A204.1 (cell line): ENCODE measurements at regions not wholly inside any gene's neighbourhood (a gene's known extent, or its start where the extent isn't known, plus 50 kb on each side); places are given as distances from the start of the nearest gene placed in this dataset.

Source experiments
- FAIRE-seq: peaks from 2 replicates; lab custom pipeline; 2012; peaks lifted over from hg19 to GRCh38; lab: Jason Lieb, UNC

DNA sequence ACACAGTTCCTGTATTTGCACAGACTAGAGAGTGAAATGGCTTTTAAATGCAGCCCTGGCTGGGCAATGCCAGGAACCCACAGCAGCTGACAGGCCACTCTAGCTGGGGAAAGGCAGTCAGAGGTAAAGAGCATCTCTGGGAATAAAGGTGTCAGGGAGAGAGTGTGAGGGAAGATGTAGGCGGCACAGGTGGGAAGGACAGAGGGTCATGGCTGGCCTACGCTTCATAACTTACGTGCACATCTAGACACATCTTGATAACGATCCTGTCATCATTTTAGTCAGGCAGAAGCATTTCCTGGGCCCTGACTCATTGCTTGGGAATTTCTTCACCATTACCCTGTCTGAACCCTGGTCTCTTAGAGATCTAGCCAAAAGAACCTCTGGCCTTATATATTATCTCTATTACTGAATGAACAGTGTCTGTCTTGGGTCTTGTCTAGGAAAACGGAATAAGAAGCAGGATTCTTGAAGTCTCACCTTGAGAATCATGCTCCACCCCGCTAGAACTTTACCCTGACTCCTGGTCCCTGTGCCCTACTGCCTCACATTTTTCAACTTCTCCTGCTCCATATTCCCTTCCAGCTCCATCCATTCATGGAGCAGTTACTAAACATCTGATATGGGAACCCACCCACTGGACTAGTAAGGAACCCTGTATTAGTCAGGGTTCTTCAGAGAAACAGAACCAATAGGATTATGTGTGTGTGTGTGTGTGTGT, 106.4 kb upstream of the ELL2 start:
- FAIRE-seq, result no peak

DNA sequence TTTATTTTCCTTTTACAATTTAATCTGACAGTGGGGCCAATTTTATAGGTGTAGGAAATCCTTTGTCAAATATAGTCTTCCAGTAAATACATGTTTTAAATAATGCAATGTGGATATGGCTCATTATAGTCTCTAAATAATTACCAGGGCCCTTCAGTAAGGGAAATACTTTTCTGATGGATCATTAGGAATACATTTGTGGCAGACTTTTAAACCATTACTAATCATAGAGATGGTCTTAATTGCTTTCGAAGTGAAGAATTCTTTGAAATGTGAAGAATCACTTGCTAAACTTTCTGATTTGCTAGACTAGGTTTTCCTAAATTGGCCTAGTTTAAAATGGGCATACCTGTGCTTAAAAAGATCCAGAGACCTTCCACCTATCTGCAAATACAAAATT, 105.6 kb upstream of the ELL2 start:
- no peak for FAIRE-seq

DNA sequence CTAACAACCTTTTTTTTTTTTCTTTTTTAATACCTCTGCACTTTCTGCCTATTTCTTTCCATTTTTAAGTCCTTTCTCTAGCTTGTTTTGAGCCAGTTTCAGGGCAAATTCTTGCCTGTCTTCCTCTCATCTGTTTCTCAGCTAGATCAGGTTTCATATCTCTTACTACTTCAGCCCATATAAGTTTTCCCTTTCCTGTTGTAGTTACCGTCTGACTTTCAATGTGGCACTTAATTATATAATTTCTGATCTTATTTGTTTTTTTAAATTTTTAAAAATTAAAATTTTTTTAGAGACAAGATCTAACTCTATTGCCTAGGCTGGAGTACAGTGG, 104.7 kb upstream of the ELL2 start:
- no peak for FAIRE-seq

DNA sequence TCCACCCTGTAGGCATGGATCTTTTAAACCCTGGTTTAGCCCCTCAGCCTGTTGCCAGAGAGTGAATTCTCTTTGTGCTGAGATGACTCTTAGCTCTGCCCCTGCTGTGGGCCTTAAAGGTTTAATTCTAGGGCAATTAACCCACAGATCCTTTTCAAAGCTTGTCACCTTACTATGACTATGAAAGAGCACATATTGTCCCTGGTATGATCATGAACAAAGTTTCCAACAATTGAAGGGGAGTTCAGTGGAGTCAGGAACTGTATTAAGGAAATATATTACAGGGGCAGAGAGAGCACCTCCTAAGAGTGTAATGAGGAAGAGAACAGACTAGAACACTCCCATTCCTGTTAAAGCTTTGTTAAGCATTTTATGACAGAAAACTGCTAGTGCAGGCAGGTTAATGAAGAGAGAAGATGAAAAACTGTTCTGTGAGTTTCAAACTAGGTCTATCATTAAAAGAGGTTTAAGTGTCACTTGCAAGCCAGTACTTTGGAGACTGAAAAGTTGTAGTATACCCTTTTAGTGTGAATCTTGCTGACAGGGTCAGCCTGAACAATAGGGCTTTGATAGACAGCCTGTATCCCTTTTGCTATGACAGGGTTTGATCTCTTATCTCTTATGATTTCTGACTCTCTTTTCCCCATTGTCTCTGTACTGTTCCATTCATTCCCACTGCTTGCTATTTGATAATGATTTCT, 104.2 kb upstream of the ELL2 start:
- no peak for FAIRE-seq

DNA sequence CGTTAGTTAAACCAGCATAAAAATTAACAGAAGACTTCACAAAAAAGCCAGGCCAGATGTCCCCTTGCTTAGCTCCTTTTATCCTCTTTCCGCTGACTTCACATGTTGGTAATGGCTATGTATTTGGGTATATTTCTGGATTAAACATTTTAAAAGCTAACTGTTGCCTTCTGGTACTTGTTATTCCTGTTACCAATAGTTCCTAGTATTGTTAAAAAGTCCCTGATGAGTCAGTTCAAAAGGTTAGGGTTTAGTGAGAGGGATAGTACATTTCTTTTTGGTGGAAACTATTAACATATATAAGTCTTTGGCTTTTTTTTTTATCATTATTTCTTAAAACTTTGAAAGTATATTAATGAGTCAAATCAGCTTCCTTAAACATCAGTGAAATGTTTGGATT, 103.2 kb upstream of the ELL2 start:
- FAIRE-seq, result no peak

DNA sequence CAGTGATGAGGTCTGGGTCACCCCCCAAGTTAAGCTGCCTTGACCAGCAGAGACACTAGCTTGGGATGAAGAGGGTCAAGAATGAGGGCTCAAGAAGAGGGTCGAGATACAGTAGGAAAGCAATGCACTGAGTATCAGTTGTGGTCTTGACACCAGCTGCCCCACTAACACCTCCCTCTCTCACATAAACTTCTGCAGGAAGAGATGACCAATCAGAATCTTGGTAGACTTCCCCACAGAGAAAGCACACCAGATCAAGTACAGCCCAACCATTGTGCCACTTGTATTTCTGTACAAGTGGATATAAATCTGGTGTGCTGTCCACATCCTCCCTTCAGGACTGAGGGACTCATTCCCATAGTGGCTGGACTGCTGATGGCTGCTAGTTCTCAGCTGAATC, 101.2 kb upstream of the ELL2 start:
- FAIRE-seq, result no peak

DNA sequence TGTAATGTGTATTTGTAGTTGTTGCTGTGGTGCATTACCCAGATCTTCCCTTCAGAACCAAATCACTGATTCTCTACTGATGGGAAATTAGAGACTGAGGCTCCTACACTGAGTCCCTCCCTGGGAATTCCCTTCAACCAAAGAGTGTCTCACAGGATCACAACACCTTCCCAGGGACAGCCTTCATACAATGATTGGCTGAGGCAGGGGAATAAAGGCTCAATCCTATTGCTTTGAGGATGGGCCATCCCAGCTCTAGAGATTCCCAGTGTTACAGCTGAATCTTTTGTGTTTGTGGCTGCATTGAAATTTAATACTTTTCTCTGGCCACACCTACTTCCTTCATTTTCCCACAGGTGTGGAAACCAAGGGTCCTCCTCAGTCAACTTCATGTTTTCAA, 96.4 kb upstream of the ELL2 start:
- FAIRE-seq, result no peak

DNA sequence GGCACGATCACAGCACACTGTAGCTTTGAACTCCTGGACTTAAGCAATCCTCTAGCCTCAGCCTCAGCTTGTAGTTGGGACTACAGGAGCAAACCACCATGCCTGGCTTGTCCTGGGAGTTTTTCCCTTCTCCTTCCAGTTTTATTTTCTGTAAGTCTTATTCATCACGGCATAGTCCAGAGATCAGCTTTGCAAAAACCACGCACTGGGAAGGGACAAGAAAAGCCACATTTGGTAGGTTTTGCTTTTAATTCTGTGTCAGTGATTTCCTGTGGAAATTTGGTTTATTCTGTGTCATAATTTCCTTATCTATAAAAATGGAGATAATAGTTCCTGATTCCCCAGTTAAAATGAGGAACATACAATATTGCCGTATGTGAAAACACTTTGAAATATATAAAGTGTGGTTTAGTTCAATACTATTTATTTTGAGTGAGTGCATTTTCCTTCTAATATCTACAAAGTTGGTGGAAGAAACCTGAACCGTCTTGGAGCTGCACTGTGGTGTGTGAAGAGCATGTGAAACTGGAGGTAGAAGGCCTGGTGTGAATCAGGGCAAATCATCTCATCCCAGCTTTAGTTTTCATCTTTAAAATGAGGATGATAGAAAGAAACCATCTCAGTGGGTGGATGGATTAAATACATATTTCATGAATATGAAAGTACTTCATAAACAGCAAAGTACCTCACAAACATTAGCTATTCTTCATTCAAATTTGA, 92.8 kb upstream of the ELL2 start:
- FAIRE-seq, result no peak

DNA sequence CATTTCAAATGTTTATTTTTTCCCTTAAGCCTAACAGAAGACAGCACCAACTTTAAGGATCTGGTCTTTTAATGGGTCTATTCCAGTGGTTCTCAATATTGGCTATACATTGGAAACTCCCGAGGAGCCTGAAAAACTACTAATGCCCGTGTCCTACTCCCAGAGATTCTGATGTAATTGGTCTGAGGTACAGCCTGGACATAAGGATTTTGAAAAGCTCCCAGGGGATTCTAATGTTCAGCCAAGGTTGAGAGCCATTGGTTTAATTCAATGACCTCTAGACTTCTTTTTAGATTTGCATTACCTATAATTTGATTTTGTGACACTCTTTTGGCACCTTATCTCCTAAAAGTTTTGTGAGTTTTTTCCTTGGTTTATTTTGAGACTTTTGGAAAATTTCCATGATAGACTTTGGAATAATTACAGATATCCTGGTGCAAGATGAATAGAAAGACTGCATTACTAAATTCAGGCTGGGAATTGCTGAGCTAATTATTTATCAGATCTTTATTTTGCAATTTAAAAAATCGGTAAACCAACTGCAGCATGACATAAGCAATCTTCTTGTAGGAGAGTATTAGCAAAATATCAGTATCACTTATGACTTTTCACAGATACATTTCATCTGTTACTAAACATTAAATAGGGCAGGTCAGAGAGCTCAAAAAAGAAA, 91.5 kb upstream of the ELL2 start:
- FAIRE-seq, result no peak

DNA sequence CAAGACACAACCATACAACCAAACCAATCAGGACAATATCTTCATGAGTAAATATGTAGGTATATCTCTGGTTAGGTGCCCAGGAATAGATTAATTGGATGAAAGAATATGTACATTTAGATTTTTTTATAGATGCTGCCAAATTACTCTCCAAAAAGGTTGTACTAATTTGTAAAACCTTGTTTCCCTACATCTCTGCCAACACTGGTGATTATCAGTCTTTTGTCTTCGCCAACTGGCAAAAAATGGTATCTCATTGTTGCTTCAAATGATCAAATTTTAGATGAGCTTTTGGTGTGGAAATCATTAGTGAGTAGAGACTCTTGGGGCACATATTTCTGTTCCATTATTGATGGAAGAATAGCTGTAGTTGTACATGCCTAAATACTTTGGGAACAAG, 90.7 kb upstream of the ELL2 start:
- FAIRE-seq, result no peak

DNA sequence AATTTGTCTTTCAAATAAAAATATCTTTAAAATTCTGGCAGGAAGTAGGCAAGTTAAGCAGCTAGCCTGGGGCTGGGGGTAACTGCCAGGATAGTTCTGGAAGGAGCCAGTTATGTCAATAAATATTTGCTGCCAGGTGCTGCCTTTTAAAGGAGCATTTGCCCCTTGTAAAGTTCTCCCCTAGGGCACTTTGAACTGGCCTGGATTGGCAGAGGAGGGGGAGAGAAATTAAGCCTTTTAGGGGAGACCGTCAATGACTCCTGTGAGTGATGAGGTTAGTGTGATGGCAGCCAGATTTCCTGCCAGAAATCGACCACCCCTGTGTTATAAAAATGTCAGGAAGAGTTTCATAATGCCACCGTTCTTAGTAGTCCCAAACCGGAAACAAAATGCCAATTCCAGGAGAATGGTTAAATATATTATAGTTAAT, 89.8 kb upstream of the ELL2 start:
- FAIRE-seq, result no peak

DNA sequence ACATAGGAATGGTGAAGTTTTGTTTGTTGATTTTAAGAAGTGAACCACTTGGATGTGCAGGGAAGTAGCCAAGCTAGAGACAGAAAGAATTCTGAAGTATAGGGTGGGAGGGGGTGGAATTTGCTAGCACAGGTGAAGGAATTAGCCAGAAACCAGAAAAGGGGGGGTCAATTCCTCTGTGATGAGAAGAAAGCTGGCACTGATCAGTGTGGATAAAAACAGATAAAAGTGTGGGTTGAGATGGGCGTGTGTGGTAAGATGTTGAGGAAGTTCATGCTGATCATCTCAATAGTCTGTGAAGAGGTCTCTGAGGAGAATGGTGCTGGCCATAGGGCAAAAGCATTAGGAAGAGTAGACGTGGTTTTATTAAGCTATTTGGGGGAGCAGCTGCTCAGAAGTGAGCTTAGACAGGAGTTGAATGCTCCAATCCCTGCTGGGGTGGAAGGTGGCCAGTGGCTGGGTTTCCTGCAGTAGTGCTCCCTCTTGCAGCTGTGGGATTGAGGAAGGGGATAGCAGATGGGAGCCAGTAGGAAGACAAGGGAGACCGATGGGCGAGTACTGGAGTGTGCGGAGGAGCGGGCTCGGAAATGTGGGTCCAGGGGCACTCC, 88.7 kb upstream of the ELL2 start:
- no peak for FAIRE-seq

DNA sequence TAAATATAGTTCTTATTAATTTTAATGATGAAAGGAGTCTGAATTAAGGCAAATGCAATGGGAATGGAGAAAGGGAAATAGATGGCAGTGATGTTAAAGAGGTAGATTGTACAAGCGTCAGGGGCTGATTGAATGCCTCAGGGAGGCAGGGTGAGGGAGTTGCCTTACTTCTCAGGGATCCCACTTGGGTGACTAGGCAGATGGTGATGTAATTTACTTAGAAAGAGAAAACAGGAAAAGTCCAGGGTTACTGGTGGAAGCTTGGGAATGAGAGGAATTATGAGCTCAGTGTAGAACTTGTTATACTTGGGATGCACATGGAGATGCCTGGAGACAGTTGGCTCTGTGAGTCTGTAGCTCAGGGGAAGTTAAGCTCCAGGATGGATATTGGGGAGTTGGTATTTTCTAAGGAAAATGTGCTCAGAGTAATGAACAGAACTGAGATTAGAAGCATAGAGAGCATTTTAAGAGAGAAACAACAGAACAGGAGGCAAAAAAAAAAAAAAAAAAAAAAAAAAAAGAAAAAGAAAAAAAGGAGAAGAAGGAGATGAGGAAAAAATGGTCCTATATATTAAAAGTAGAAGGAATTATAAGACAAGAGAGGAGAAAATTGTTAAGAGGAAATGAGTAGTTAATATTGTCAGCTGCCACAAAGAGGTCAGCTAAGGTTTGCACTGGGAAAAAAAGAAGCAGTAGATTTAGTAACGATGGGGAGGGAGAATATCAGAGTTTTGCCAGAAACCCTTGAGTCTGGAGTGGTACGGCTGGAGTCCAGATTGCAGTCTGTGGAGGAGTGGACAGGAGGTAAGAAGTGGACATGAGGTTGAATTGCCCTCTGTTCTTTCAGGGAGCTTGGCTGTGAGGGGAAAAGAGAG, 88.0 kb upstream of the ELL2 start:
- FAIRE-seq, result no peak

DNA sequence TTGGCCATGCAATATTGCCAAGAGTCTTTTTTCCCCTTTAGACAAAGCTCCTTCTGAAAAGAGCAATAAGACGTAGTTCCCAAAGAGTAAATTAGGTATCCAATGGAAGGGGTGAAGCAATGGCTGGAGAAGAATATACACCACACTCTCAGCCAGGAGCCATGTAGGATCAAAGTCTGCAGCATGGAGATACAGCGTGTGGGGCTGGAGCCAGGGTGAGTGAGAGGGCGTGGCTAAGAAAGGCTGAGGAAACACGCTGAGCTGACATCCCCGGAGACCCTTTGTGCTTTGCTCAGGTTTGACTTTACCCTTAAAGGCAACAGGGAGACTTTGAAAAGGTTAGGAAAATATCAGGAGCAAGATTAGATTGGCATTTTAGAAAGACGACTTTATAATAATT, 87.1 kb upstream of the ELL2 start:
- no peak for FAIRE-seq

DNA sequence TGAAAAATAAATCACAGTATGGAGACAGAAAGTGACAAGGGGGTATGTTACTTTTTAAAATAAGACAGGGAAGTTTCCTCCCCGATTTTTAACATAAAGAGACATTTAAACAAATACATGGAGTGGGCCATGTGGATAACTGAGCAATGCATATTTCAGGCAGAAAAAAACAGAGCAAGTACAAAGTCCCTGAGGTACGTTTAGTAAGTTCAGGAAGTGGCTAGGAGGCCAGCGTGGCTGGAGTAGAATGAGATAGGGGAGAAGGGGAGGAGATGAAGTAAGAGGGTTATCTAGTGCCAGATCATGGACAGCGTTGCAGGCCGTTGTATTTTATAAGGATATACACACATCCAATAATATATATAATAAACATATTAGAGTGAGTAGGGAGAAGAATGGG, 84.2 kb upstream of the ELL2 start:
- no peak for FAIRE-seq

DNA sequence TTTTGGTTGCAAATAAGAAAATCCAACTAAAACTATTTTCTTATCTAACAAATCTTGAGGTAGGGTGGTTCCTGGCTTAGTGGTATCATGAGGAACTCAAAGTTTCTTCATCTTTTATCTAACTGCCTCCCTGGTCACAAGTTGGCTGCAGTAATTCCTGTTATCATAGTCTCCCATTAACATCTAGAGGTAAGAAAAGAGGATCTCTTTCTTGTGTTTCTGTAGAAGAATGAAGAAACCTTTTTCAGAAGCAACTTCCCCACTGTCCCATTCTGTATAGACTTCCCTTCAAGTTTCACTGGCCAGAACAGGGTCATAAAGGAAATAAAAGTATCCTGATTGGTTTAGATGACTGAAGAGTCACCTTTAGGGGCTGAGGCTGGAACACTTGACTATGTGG, 81.8 kb upstream of the ELL2 start:
- FAIRE-seq, result no peak

DNA sequence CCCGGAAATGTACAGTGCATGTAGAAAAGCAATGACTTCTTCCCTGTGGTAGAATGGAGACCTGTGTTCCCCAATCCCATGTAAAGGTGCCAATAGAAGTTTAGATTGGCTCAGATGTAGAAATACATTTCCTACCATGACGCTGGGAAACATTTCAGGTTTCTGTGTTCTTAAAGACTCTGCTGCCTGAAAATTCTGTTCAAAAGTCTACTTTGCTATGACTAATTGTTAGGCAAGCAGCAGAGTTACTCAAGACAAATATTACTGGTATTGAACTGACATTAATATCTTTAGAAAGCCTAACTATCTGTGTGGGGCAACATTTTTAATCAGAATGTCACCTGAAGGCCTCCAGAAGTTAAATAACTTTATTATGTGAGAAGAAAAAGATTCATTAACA, 75.5 kb upstream of the ELL2 start:
- FAIRE-seq, result no peak

DNA sequence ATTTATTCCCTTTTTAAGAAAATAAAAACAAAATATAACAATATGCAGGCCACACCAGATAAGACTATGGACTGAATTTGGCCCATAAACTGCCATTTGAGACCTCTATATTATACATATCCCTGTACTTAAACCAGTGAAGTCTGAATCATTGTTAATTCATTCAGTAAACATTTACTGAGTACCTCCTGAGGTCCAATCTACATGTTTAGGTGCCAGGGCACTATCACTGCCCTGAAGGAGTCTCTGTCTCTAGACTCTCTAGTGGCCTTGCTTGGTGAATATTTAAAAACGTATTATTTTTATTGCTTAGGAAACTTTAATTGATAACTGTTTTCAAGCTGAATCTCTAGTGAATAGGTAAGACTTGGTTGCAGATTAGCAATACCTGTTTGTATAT, 74.7 kb upstream of the ELL2 start:
- FAIRE-seq, result no peak

DNA sequence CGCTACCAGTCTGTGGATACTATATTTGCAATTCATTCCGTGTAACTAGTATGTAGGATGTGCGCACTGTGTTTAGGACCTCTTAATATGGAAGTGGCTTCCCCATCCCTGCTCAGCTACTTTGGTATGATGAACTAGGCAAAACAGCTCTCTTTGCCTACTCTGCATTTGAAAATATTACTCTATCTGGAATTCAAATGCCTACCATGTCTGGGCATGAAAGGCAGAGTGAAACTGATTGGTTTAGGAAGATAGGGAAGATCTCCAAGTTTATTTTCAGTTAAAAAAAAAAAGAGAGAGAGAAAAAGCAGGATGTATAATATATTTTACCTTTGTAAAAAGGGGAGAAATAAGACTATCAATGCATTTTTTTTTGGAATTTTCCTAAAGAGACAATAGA, 74.1 kb upstream of the ELL2 start:
- FAIRE-seq, result no peak

DNA sequence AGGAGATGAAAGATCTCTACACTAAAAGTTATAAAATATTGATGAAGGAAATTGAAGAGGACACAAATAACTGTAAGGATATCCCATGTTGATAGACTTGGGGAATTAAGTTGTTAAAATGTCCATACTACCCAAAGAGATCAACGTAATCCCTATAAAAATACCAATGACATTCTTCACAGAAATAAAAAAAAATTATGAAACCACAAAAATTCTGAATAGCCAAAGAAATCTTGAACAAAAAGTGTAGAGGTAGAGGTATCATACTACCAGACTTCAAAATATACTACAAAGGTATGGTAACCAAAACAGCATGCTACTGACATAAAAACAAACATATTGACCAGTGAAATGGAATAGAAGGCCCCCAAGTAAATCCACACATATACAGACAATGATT, 71.5 kb upstream of the ELL2 start:
- FAIRE-seq, result no peak

DNA sequence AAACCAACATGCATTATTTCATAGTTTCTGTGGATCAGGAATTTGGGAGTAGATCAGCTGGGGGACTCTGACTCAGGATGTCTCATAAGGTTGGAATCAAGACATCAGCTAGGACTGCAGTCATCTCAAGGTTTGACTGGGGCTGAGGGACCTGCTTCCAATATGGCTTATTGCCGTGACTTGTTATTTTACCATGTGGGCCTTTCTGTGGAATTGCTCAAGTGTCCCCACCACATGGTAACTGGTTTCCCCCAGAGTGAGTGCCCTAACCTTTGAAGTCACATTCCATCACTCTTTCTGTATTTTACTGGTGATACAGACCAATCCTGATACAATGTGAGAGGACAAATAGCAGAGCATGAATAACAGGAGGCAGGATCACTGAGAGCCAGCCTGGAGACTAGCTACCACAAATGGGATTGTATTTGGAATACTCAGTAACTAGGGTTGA, 70.2 kb upstream of the ELL2 start:
- no peak for FAIRE-seq

DNA sequence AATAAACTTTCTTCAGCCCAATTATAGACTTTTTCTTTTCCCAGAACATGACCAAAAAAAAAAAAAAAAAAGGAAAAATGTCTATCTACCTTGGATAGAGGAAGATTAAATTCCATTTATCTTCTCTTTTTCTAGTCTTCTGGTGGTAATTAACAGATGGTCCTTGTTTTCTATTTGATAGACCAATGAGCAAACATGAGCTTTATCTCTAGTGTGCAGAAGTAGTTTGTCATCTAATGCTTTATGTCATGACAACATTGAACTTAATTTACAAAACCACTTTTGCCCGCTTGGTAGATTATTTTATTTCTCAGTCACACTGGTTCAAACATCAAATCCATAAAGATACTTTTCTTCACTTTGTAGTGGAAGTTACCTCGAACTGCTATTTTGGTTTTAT, 69.5 kb upstream of the ELL2 start:
- FAIRE-seq, result no peak
